HG02981 (cell line): ENCODE measurements at regions not wholly inside any gene's neighbourhood (a gene's known extent, or its start where the extent isn't known, plus 50 kb on each side); places are given as distances from the start of the nearest gene placed in this dataset.

Experiments used
- ATAC-seq: cut with Tn5 transposase; IDR thresholded peaks from one replicate; pipeline ENCODE4 v1.9.1; 2021; ENCODE audit warnings: mild to moderate bottlenecking, moderate library complexity; ENCODE audit not compliant: unreplicated experiment

DNA sequence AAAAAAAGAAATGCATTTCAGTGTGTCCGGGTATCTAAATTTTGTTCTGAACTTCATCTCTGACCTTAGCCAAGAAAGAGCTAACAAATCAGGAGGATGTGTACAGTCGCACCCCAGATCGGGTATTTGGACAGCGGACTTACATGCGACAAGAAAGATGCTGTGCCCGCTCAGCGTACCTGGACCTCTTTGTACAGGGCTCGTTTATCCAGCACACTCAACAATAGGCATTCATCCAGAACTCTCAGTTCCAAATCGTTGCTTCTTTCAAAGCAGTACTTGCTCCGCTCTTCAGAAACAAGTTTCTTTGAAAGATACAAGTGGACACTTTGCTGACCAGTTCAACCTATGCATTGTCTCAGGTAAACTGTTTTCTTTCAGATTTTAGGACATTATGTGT lies 191.7 kb downstream of the LY86 start:
- no peak for ATAC-seq

GRCh38 chr6:6781172-6781872 lies 192.8 kb downstream of the LY86 start:
- no peak for ATAC-seq

DNA sequence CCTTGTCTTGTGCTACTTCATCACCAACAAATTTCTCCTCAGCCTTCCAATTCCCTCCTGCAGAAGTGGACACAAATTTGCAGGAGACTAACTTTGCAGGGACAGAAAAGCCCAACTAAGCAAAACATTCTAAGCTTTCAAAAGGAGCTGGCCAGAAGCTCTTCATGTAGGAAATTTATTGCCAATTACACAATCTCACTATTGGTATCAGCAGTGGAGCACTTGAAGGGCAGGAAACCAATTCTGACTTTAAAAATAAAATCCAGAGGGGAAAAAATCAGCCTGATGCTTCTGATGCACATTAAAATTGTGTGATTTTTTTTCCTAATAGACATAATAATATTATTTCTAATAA lies 193.3 kb downstream of the LY86 start:
- ATAC-seq, result no peak

DNA sequence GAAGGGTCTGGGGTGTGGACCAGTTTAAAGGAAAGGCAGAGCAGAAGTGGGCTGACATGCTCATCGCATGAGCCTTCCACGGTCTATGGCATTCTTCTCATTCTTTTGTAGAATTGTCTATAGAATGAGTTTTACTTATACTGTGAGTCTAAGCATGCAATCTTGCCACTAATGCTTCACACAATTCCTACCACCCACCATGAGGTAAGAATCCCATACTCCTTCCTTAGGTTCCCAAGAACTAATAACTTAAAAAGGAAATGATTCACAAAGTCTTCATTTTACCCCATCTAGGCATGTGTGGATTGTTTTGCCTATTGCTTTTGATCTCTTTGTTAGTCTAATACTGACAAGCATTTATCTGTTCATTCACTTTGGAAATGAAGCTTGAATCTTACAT lies 195.2 kb downstream of the LY86 start:
- no peak for ATAC-seq

- ATAC-seq, result no peak
Observed at GRCh38 chr6:6784514-6785162, 196.1 kb downstream of the LY86 start.

DNA sequence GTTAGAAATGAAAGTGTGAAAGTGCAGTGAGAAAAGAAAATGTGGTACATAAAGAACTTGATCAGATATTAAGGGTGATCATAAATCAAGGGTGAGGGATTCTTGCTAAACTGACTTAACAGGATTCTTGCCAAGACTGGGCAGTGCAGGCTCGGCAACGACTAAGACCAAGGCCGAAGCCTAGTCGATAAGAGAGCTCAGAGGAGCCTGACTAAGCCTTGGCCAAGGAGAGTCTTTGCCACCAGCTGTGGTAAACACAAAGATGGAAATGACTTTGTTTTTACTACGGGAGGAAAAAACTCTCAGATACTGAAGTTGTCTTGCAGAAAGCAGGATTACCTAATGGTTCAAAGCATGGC lies 196.6 kb downstream of the LY86 start:
- ATAC-seq, result no peak

DNA sequence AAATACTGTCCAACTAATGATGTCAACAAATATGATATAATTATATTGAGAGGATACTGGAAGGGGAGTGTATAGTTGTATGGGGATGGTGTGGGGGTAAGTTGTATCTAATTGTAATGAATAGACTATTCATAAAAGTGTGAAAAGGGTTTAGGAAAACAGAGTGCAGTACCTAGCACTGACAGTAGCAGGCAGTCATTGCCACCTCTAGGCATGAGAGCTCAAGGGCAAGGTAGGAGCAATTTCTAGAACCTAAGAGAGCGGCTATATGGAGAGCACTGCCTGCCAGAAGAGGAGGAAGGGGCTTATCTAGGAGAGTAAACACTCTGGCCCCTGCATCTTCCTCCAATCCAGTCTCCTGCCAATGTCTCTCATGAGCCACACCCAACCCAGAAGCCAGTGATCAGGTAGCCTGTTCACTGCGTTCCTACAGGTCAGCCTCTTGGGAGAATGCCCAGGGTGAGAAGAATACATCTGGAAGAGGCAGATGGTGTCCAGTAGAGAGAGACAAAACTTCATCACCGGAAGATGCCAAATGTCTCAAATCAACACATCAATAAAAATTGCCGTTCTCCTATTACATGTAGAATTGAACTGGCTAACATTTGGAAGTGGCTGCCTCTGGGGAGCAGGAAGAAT lies 200.0 kb downstream of the LY86 start:
- no peak for ATAC-seq

DNA sequence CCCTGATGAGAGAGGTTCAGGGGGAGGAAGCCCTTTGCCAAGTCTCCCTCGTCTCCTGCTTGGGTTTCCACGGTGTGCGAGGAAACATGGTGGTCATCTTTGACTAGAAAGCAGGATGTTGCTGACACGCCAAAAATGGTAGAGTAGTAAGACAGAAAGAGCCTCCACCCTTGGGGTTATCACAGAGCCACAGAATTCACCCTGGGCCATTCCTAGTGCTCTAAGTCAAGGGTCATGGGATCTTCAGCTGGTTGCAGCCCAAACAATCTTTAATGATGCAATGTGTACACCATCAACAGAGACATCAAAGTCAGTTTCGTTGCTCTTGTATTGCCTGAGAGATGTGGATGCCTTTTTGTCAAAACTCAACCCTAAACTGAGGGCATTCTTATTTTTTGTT lies 201.9 kb downstream of the LY86 start:
- ATAC-seq, result no peak

GRCh38 chr6:6790891-6791290 lies 202.4 kb downstream of the LY86 start:
- no peak for ATAC-seq

GRCh38 chr6:6793388-6794250 lies 205.1 kb downstream of the LY86 start:
- ATAC-seq, result no peak

DNA sequence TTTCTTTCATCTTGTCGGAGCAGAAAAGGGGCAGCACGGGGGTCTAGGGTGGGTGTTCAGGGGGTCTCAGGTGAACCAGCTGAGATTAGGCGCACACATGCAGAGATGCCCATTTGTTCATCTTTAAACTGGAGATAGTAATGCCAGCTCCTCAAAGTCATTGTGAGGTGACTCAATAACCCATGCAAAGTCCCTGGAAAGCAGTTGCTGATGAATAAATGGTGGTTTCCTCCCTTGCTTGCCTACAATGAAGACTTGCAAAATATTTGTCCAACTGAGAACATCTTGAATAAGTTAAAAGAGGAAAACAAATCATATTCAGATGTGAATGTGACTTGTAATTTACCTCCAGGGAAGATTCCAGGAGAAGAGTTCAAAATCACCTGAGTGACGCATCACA lies 206.9 kb downstream of the LY86 start:
- no peak for ATAC-seq

GRCh38 chr6:6796818-6797217 lies 208.3 kb downstream of the LY86 start:
- ATAC-seq, result no peak

DNA sequence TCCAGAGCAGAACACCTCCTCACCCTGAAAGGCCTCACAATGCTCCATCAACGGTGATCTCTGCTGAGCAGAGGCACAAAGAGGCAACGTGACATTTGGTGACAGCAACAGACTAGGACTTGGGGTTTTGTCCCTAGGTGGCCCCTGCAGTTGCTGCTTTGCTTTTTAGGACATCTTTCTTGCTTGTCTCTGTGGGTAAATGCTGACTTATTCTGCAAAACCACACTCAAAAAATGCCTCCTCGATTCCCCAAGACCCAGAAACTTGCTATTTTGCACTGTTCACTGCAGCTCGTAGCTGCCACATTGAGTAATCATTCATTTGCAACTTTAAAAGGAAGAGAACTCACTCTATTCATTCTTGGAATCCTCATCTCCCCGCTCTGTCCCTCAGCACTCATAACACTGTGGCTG lies 209.9 kb downstream of the LY86 start:
- ATAC-seq, result no peak

DNA sequence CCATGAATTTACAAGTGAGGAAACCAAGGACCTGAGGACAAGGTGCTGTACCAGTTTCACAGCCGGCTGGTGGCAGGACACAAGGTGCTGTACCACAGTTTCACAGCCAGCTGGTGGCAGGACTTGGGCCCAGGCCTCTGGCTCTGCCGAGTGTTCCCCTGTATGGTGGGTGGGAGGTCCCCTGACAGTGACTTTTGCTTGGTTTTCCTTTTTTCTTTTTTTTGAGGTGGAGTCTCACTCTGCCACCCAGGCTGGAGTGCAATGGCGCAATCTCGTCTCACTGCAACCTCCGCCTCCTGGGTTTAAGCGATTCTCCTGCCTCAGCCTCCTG lies 212.4 kb downstream of the LY86 start:
- ATAC-seq, result no peak

DNA sequence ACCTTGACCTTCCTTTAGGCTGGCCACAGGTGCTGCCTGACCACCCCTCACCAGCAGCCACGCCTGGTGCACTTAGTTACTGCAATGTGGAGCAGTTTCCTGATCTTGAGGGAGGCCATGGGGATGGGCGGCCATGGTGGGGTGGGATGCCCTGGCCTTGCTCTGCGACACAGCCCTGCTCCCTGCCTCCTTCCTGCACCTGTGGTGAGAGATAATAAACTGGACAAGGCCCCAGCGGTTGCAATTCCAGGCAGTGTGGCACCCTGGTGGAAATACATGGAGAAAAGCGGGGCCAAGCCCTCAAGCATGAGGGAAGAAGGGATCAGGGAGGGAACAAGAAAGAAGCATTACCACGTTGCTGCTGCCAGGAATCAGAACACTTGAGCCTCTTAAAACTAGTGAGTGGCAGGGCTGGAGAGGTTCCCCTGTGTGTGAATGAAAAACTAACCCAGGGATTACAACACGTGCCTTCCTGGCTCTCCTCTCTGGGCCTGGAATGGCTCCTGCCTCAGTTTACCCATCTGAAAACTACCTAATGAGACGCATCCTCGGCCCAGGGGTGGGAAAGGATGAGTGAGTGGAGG lies 213.2 kb downstream of the LY86 start:
- no peak for ATAC-seq

DNA sequence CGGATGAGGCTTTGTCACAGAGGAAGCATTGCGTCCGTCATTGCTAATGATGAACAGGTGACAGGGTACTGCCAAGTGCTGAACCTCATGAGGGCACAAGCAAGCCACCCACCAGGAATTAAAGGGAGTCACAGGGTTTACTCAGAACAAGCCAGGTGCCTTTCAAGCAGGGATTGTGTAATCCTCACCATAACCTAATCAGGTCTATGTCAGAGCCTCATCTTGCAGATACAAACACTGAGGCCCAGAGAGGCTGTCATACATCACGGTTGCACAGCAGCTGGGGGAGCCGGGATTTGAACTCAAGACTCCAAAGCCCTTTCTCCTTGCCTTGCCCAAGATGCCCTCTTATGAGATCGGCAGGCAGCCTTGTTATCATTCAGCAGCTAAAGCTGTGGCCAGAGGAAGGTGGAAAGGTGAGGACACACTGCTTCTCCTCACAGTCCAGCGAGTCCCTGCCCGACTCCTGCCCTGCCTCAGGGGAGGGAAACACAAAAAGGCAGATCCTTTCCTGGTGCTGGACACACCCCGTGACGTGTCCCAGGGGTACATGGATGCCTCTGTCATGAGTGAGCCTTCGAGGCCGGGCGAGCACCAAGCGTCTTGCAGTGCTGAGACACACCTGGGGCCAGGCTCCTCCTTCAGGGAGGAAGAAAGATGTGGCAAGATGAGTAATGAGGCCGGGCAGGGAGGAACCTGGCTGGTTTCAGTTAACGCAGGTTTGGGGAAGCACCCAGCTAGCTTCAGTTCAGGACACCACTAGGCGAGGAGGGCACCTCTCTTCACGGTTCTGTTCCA lies 214.9 kb downstream of the LY86 start:
- peak; percentile 78 for ATAC-seq

GRCh38 chr6:6804843-6805615 lies 216.5 kb downstream of the LY86 start:
- no peak for ATAC-seq

DNA sequence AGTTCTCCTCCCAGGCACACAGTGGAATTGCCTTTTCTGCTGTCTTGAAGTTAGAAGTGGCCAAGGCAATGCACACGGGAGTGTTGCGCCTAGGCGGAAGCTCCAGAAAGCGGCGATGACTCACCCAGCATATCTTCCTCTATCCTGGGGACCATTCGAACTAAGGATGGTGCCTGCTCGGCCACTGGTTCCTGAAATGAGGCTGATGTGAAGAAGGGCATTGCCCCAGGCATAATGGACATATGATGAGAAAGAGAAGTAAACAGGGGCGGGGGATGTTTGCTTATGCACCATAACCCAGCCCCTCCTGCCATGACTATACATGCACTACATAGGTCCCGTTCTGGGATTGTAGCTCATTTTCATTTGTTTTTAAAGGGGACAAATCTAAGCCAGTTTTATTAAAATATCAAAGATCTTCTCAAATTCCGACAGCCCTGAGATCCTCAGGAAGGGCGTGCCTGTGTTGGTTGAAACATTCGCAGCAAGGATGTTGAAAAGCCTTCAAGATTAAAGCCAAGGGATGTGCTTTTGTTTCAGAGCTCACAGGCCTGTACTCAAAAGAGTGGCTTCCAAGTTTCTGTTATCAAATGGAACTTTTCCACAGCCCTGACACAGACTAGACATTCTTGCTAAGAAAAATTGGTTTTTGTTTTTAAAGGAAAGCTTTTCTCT lies 218.5 kb downstream of the LY86 start:
- no peak for ATAC-seq

DNA sequence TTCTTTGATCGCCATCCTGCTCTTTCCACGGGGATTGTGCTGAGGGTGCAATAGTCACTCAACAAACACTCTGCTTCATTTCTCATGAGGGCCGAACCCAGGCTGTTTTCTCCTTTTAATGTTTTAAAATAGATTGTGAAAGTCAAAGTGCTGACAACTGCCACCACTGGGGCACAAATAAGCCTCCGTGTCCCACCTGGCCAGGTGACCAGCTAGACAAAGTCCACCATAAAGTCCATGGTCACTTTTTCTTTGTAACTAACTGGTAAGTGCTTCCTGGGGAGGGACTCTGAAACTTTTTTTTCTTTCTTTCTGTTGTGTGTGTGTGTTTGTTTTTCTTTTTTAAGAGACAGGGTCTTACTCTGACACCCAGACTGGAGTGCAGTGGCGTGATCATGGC lies 219.8 kb downstream of the LY86 start:
- no peak for ATAC-seq
